ENCODE measurements at regions not wholly inside any gene's neighbourhood (a gene's known extent, or its start where the extent isn't known, plus 50 kb on each side); places are given as distances from the start of the nearest gene placed in this dataset.
"Not testable (repeated sequence)": the region's sequence is repeated elsewhere in the genome, so short reads cannot be mapped to it uniquely, and the experiment has no call there.

DNA sequence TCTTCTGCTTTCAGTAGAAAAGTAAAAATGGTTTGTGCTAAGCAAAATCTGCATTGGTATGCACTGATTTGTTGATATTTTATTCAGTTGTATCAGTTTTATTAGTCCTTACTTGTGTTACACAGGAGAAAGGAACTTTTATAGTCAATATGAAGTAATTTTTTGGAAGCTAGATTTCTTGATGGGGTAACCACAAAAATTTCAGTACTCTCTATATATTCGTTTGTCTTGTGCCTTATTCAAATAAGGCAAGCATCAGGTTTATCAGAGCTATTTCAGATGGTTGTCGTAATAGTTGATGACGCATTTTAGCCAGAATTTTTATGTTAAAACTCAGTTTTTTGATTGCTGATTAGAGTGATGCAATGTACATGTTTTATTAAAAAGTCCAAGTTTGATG is 50.7 kb upstream of the NIPA1 start:
- ChIA-PET POLR2A (no interaction called here), CTCF (no interaction called here)
- TF ChIP-seq, protein P1, sequence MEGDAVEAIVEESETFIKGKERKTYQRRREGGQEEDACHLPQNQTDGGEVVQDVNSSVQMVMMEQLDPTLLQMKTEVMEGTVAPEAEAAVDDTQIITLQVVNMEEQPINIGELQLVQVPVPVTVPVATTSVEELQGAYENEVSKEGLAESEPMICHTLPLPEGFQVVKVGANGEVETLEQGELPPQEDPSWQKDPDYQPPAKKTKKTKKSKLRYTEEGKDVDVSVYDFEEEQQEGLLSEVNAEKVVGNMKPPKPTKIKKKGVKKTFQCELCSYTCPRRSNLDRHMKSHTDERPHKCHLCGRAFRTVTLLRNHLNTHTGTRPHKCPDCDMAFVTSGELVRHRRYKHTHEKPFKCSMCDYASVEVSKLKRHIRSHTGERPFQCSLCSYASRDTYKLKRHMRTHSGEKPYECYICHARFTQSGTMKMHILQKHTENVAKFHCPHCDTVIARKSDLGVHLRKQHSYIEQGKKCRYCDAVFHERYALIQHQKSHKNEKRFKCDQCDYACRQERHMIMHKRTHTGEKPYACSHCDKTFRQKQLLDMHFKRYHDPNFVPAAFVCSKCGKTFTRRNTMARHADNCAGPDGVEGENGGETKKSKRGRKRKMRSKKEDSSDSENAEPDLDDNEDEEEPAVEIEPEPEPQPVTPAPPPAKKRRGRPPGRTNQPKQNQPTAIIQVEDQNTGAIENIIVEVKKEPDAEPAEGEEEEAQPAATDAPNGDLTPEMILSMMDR (IDR thresholded peaks at IDR 0.05; ENCODE audit: insufficient read depth, low read length, missing control alignments), result no peak
- H3K4me3 ChIP-seq (ENCODE audit: low read depth, low read length), result no peak overlapping the region
- DNase-seq (ENCODE audit: low read depth, low spot score), result peak; percentile 70

DNA sequence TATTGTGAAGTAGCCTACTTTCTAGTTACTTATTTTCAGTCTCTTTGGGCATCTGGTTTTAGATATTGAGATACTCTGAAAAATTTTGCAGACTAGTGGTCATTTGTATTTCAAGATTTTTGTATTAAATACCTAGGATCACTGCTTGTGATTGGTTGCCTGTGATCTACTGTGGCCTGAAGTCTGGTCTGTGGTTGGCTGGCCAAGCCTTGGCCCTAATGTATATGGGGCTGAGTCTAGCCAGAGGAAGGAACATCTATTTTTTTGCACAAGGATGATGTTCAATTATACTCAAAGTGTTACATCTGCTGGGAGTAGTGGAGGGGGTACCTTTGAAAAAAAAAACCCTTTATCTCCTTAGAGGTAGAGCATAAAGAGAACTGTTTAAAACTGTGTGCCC is 50.2 kb upstream of the NIPA1 start:
- CTCF ChIA-PET; DNase-seq (ENCODE audit: low read depth, low spot score); H3K4me3 ChIP-seq (ENCODE audit: low read depth, low read length); POLR2A ChIA-PET: not testable (repeated sequence)
